HUES48 (cell line): ENCODE measurements at regions not wholly inside any gene's neighbourhood (a gene's known extent, or its start where the extent isn't known, plus 50 kb on each side); places are given as distances from the start of the nearest gene placed in this dataset.

Source experiments
- H3K27ac ChIP-seq: one replicate; pipeline ENCODE4 v1.7.0; 2013; ENCODE audit warnings: low read depth, low read length, inconsistent platforms
- H3K27me3 ChIP-seq: 2 replicates; pipeline ENCODE4 v1.6.1; 2013; ENCODE audit warnings: mild to moderate bottlenecking, low read length; ENCODE audit not compliant: control insufficient read depth, insufficient read depth
- H3K36me3 ChIP-seq: 2 replicates; pipeline ENCODE4 v1.6.1; 2013; ENCODE audit warnings: low read length; ENCODE audit not compliant: control insufficient read depth, insufficient read depth
- H3K4me1 ChIP-seq: 2 replicates; pipeline ENCODE4 v1.6.1; 2013; ENCODE audit warnings: mild to moderate bottlenecking, low read length; ENCODE audit not compliant: control insufficient read depth, insufficient read depth
- H3K4me3 ChIP-seq: 2 replicates; pipeline ENCODE4 v1.5.1; 2013; ENCODE audit warnings: mild to moderate bottlenecking, low read depth, low read length
- H3K9ac ChIP-seq: 2 replicates; pipeline ENCODE4 v1.6.1; 2013; ENCODE audit warnings: mild to moderate bottlenecking, low read depth, low read length, moderate library complexity
- H3K9me3 ChIP-seq: 2 replicates; pipeline ENCODE4 v1.6.1; 2013; ENCODE audit warnings: low read length; ENCODE audit not compliant: control insufficient read depth, insufficient read depth

DNA sequence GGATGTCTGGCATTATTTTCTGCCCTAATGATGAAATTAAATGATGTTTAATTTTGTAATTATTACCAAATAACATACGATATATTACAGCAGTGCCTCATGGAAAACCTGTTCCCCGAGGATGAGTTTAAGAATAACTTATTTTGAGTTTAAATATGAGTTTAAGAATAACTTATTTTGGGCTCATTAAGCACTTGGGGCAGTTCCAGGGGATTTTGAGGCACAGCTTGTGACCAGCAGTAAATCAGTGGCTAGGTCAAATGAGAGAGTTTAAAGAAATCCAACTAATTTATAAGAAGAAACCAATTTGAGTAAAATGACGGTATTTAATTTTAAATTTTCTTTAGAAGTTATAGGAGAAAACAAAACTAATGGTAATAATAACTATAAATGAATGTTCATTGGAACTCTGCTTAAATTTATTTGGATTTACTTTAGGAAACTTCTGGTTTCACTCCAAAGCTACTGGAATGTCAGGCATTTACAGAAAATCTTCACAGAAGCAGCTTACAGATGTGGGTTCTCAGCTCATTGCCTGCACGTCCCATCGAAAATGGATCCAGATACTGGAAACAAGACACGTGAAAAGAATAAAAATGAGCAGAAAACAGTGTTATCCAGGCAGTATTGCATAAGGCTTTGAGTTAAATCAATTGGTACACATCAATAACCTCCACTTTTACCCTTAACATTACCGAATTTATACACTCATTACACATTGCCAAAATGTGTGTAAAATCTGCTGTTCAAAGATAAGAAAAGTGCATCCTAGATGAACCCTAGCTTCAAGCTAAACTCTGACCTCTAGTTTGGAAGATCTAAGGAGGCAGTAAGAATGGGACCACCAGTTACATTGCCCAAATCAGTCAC is 784.5 kb upstream of the IGFBP3 start:
- Histone ChIP-seq H3K27me3 (no peaks in the 10 kb centered on the region), H3K4me1 (peaks cover 4% of the 10 kb centered on the region; the same call in 1 of the 2 replicates), H3K4me3 (no peak overlapping the region), H3K9ac (no peak overlapping the region), H3K9me3 (no peaks in the 10 kb centered on the region), H3K36me3 (no peaks in the 10 kb centered on the region), H3K27ac (no peak overlapping the region)

DNA sequence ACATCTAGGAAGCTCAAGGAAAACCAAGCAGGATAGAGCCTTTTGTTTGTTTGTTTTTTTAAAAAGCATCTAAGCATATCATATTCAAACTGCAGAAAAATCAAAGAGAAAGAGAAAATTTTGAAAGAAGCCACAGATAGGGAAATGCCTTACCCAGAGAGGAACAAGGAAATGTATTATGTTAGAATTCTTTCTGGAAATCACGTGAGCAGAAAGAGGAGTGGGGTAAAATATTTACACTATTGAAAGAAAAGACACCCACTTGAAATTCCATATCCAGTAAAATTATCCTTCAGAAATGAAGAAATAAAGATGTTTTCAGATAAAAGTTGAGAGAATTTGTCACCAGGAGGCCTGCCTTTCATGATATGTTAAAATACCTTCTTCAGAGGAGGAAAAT is 775.7 kb upstream of the IGFBP3 start:
- no peaks in the 10 kb centered on the region for H3K27me3 ChIP-seq
- H3K4me1 ChIP-seq, result 0 out of 2 replicates have a peak, but pooled peaks cover 3% of the 10 kb centered on the region
- no peaks in the 10 kb centered on the region for H3K9me3 ChIP-seq
- H3K9ac ChIP-seq, result no peak overlapping the region
- no peak overlapping the region for H3K27ac ChIP-seq
- no peak overlapping the region for H3K4me3 ChIP-seq
- H3K36me3 ChIP-seq, result no peaks in the 10 kb centered on the region

GRCh38 chr7:46695051-46695708 is 774.1 kb upstream of the IGFBP3 start:
- Histone ChIP-seq H3K36me3 (no peaks in the 10 kb centered on the region), H3K27ac (no peak overlapping the region), H3K9me3 (no peaks in the 10 kb centered on the region), H3K4me1 (0 out of 2 replicates have a peak, but pooled peaks cover 3% of the 10 kb centered on the region), H3K4me3 (no peak overlapping the region), H3K9ac (no peak overlapping the region), H3K27me3 (no peaks in the 10 kb centered on the region)

DNA sequence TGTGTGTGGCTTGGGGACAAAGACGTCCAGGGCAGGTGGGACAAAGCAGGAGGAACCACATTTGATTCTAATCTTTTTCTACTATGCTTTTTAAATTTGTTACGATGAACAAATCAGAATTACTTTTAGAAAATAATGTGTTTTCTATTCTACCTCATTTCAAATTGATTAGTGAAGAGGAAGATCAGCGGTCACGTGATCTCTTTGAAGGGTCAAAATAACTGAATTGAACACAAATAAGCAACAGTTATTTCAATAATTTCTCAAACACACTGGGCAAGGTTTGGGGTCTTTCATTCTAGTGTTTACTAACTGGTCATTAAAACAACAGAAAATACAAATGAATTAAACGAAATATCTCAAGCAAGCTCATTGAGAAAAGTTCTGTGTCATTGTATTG is 773.0 kb upstream of the IGFBP3 start:
- no peaks in the 10 kb centered on the region for H3K36me3 ChIP-seq
- no peaks in the 10 kb centered on the region for H3K9me3 ChIP-seq
- H3K9ac ChIP-seq, result no peak overlapping the region
- no peaks in the 10 kb centered on the region for H3K27me3 ChIP-seq
- H3K4me1 ChIP-seq, result 0 out of 2 replicates have a peak, but pooled peaks cover 3% of the 10 kb centered on the region
- no peak overlapping the region for H3K27ac ChIP-seq
- no peak overlapping the region for H3K4me3 ChIP-seq

- Histone ChIP-seq H3K4me3 (no peak overlapping the region), H3K9ac (no peak overlapping the region), H3K27ac (no peak overlapping the region), H3K4me1 (no peaks in the 10 kb centered on the region), H3K36me3 (no peaks in the 10 kb centered on the region), H3K9me3 (no peaks in the 10 kb centered on the region), H3K27me3 (no peaks in the 10 kb centered on the region)
These were observed 766.1 kb upstream of the IGFBP3 start for GRCh38 chr7:46687203-46687602.

- no peaks in the 10 kb centered on the region for H3K4me1 ChIP-seq
- no peaks in the 10 kb centered on the region for H3K9me3 ChIP-seq
- H3K27me3 ChIP-seq, result no peaks in the 10 kb centered on the region
- no peaks in the 10 kb centered on the region for H3K36me3 ChIP-seq
- H3K27ac ChIP-seq, result no peak overlapping the region
- H3K4me3 ChIP-seq, result no peak overlapping the region
- no peak overlapping the region for H3K9ac ChIP-seq
These were observed 764.0 kb upstream of the IGFBP3 start for GRCh38 chr7:46685051-46685450.

GRCh38 chr7:46682836-46683624 is 762.0 kb upstream of the IGFBP3 start:
- H3K36me3 ChIP-seq, result no peaks in the 10 kb centered on the region
- H3K9ac ChIP-seq, result no peak overlapping the region
- H3K9me3 ChIP-seq, result no peaks in the 10 kb centered on the region
- H3K4me3 ChIP-seq, result no peak overlapping the region
- no peak overlapping the region for H3K27ac ChIP-seq
- H3K4me1 ChIP-seq, result no peaks in the 10 kb centered on the region
- no peaks in the 10 kb centered on the region for H3K27me3 ChIP-seq

- H3K27ac ChIP-seq, result no peak overlapping the region
These were observed 760.9 kb upstream of the IGFBP3 start for GRCh38 chr7:46681865-46682503.

DNA sequence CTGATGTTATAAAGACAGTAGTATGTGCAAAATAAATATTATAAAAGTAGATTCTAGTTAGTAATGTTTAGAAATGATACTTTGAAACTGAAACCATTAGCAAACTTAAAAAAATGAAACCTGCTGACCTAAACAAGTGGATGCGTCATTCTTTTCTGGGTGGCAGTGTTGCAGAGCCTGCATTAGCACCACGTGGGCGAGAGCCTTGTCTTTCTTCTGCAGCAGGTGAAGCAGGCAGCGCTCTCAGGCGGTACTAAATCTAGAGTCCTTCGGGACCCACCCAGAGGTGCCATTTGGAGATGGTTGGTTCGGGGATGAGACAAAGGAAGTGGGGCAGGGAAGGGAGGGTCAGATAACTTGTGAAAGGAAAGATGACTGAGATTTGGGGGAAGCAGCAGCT is 759.1 kb upstream of the IGFBP3 start:
- no peaks in the 10 kb centered on the region for H3K4me1 ChIP-seq
- H3K4me3 ChIP-seq, result no peak overlapping the region
- H3K27ac ChIP-seq, result no peak overlapping the region
- H3K36me3 ChIP-seq, result no peaks in the 10 kb centered on the region
- H3K9me3 ChIP-seq, result 0 out of 2 replicates have a peak, but pooled peaks cover 5% of the 10 kb centered on the region
- no peak overlapping the region for H3K9ac ChIP-seq
- no peaks in the 10 kb centered on the region for H3K27me3 ChIP-seq

More at GRCh38 chr7:46681865-46682503, 760.9 kb upstream of the IGFBP3 start:
- Histone ChIP-seq H3K9ac (no peak overlapping the region), H3K36me3 (no peaks in the 10 kb centered on the region), H3K4me3 (no peak overlapping the region), H3K9me3 (0 out of 2 replicates have a peak, but pooled peaks cover 5% of the 10 kb centered on the region), H3K27me3 (no peaks in the 10 kb centered on the region), H3K4me1 (no peaks in the 10 kb centered on the region)

- H3K9me3 ChIP-seq, result 0 out of 2 replicates have a peak, but pooled peaks cover 5% of the 10 kb centered on the region
- H3K4me1 ChIP-seq, result no peaks in the 10 kb centered on the region
- no peak overlapping the region for H3K4me3 ChIP-seq
- no peak overlapping the region for H3K9ac ChIP-seq
- H3K27ac ChIP-seq, result no peak overlapping the region
- H3K36me3 ChIP-seq, result no peaks in the 10 kb centered on the region
- H3K27me3 ChIP-seq, result no peaks in the 10 kb centered on the region
These were observed 758.6 kb upstream of the IGFBP3 start for GRCh38 chr7:46679671-46680070.
